SHP77 treated with DMSO at 0.1 percent for 48 hours (cell line): ENCODE measurements at regions not wholly inside any gene's neighbourhood (a gene's known extent, or its start where the extent isn't known, plus 50 kb on each side); places are given as distances from the start of the nearest gene placed in this dataset.

Experiments used
- DNase-seq: peaks from one replicate; lab custom pipeline; 2025; lab: John Stamatoyannopoulos, UW

DNA sequence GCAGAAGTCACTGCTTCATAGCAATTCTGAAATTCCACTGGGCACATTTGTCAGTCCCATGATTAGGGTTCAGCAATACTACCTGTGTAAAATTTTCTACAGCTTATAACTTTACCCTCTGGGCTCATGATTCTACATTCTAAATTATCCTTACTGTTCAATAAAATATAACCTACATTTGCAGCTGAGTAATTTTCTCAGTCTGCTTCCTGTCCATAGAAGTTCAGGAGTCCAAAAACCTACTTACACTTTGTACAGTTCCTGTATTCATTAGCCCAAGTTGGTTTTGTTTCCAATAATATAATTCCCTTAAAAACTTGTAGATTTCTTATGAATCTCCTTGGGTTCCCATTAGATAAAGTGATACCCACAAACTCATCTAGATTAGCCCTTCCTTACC lies 295.3 kb downstream of the SP3 start:
- DNase-seq = no peak

DNA sequence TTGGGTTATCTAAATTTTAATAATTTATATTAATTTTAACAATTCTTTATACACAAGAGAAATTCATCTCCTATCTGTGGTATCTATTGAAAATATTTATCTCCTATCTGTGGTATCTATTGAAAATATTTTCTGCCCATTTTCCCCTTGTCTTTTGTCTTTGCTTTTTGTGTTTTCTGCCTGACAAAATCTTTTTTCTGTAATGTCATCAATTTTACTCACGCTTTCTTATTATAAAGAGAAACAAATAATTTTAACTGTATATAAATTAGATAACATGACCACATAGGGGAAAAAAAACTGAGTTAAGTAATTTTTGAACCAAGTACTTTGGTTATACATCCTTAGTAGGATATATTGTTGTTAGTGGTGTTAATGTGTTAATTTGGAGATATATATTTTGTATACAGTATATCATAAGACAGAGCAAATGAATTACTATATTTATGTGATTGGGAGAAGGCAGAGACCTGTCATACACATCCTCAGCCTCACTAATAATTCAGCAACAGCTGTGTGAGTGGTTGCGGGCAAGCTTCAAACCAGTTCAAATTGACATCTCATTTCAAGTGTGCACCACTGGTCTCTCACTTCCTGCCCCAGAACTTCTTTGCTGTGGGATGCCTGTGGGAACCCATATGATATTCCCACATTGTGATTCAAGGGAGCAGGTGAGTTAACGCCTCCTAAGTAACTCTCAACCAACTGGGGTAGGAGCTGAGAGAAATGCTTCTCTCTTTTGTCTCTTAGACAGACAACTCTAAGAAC lies 292.4 kb downstream of the SP3 start:
- no peak for DNase-seq

DNA sequence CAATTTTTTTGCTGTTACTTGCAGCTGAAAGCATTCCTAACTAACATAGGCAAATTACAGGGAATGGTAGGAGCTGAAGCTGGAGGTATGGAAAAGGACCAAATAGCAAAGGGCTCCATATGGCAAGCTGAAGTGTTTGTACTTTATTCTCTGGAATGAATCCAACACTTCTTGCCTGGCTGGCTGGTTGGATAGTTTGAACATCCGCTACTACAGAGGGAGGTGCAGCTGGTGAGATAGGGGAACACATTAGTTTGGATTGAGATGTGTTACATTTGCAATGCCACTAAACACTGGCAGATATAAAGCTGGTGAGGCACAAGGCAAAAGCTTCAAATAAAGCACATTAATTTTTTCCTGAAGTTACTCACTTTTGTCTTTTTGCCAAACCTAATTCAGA lies 291.5 kb downstream of the SP3 start:
- no peak for DNase-seq

DNA sequence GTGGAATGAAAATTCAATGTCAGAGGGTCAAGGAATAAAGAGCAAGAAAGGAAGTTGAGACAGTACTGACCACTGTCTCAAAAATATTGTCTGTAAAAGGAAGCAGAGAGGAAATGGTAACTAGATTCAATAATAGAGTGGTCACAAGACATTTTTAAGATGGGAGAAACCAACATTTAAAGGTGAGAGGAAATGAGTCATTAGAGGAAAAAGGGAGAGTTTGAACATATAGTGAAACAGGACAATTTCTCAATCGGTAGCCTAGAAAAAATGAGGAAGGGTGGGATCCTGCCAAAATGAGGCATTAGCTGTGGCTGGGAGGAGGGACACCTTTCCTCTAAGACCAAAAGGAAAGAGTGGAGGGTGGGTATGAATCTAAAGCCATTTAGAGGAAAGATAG lies 288.5 kb downstream of the SP3 start:
- DNase-seq = no peak

DNA sequence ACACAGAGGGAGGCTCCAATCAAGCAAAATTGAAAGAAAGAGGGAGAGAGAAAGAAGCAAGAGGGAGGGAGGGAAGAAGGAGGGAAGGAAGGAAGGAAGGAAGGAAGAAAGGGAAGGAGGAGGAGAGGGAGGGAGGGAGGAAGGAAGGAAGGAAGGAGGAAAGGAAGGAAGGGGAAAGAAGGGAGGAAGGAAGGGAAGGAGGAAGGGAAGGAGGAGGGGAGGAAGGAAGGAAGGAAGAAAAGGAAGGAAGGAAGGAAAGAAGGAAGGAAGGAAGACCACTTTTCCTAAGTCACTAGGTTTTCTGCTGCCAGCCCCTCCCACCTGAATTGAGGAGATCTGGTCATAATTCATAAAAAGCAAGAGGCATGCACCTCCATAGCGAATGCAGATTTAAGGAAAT lies 287.0 kb downstream of the SP3 start:
- no peak for DNase-seq

DNA sequence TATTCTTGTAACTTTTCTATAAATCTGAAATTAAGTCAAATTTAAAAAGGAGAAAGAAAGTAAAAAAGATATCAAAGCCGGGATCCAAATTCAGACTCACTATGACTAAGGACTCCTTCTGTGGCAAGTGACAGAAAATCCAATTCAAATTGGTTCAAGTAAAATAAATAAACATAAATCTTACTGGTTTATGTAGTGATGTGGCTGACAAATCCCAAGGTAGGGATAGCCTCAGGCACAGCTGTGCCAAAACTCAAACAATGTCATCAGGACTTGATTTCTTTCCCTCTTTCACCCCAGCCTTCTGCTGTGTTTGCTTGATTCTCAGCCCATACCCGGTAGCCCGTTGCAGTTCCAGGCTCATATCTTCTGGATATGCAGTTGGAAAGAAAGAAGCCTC lies 284.6 kb downstream of the SP3 start:
- DNase-seq = no peak

DNA sequence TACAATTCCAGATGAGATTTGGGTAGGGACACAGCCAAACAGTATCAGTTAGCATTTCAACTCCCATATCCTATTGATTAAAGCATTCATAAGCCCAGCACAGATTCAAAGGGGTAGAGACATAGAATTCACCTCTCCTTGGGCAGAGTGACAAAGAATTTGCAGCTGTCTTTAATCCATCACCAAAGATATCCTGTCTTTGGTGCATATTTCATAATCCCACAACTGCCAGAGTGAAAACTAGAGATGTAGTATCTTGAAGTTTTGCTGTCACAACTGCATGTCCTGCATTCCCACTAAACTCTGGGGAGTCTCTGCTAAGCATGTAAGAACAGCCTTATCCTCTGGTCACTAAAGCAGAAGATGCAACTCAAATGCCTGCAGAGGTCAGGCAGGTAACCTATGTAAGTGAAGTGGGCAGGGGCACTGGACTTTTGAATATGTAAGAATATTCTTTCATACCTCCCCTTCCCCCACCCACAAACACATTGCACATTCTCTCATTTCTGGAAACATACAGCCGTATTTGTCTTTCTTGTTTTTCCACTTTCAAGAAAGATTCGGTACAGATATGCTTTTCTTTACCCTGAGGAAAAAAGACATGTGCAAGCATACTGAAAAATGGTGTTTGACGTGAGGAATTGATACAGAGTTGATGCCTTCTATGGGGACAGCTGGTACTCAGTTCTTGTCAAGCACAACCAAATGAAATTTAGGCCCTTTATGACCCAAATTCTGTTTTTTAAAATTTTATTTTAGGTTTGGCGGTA lies 283.1 kb downstream of the SP3 start:
- no peak for DNase-seq

DNA sequence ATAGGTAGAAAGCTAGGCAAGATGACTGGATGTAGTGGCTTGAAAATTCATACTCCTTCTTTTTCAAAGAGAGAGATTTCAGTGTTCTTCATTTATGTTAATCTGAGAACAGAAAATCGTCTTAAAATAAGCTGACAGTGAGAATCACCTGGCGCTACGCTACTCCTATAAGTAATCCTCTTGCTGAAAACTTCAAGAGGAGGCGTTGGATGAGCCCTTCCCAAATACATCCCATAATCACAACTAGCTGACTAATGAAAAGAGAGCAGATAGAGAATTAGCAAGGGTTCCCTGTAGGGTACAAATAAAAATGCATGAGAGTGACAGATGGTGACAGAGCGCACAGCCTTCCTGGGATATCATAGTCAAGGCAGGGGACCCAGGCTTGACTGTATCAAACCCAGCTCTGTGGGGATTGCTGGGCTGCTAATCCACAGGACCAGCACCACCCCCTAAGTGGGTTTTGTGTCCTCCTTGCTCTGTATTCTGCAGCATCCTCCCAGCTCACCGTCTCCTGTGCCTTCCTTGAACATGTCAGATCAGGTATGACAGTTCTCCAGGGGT lies 280.2 kb downstream of the SP3 start:
- no peak for DNase-seq

DNA sequence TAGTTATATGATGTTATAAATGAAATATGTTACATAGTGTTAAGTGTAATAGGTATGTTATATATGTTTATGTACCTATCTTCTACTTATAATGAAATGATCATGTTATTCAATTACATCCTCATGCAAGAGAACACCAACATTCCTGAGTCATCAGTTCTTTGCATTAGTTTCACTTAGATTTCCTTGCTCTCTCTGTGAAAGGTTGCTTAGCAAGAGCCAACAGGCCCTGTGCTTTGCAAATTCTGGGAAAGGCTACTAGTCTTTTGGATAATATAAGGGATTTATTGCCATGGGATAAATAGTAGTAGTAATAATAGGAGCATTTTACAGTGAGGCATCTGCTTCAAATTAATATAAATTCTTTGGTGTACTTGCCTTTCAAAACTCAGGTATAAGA lies 274.8 kb downstream of the SP3 start:
- DNase-seq = no peak

DNA sequence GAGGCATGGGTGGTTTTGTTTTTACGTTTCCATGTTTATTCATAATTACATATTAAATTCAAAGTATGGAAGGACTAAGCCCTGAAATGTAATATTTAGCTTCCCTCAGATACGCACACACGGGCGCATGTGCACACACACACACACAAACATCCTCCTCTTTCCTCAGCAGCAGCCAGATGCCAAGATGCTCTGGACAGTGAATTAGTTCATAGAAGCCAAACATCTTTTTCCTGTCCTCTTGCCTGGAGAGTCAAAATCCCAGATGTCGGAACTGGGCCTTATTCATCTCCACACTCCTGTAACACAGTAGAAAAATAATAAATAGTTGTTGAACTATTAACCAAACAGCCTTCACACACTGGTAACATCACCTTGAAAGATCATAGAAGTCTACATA lies 273.1 kb downstream of the SP3 start:
- DNase-seq = no peak

DNA sequence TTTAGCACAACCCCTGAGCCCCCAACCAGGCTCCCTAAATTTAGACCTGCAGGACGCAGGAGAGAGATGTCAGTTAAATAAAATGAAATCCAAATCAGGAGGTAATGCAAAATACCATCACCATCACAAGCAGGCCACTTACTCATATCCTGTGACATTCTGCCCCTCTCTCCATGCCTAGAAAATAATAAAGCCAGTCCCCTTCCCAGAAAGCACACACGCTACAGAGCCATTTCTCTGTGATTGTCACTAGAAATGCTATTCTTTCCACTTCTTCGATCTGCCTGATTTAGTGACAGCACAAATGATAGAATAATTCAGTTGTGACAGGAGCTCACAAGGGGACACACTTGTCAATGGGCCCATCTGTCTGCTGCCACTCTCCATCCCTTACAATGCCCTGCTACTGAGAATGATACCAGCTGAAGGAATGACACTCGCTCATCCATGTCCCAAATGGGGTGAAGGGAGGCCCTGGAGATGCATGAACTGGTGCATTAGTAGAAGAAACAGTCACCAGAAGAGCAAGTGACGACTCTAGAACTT lies 272.1 kb downstream of the SP3 start:
- DNase-seq = no peak

DNA sequence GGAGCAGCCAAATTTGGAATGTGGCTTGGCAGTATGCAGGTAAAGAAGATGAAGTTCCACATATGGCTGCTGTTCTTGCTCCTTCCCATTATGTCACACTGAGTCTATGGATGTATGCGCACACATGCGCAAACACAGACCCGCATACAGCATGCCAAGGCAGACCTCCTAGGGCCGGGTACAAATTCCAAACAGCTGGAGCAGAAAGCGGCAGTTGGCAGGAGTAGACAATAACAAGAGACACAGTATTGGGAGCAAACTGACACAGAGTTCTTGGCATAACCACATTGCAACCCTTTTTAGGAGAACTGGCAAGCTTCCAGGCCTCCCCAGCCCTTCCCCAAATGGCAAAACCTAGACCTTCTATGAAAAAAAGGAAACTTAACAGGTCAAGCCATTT lies 268.9 kb downstream of the SP3 start:
- no peak for DNase-seq

DNA sequence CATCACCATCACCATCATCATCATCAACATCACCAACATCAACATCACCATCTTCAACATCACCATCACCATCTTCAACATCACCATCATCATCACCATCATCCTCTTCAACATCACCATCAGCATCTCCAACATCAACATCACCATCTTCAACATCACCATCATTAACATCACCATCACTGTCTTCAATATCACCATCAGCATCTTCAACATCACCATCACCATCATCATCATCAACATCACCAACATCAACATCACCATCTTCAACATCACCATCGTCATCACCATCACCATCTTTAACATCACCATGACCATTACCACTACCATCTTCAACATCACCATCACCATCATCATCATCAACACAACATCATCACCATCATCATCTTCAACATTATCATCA lies 267.2 kb downstream of the SP3 start:
- DNase-seq = no peak

DNA sequence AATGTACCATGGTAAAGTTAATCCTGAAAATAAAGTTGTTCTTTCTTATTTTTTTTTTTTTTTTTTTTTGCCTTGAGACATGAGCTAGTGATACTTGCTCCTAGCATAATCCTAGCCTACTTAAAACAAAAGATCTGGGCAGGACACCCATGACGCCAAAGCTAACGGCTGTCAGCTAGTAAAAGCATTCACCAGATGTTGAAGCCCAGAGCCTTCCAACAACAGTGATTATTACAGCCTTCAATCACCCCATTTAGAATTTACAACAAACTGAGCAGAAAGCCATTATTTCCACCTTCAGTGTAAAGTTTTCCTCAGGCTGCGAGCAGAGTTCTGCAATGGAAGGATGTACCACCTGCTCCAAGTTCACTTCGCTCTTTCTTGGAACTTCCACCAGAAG lies 259.5 kb downstream of the SP3 start:
- no peak for DNase-seq

DNA sequence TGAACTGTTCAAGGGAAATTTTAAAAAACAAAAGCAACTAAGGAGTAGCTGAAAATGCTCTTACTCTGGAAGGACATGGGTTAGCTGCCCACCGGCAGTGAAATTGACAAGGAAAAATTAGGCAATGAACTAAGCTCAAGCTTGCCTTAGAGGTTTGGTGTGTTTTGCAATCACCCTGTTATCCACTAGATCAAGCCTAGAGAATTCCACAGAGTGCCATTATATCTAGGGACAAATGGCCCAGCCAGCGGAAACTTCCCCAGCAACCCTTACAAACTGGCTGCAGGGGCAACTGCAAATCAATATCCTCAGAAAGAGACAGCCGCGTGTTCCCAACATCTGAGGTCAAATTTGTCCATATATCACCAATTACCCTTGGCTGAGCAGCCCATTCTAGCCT lies 258.2 kb downstream of the SP3 start:
- no peak for DNase-seq

DNA sequence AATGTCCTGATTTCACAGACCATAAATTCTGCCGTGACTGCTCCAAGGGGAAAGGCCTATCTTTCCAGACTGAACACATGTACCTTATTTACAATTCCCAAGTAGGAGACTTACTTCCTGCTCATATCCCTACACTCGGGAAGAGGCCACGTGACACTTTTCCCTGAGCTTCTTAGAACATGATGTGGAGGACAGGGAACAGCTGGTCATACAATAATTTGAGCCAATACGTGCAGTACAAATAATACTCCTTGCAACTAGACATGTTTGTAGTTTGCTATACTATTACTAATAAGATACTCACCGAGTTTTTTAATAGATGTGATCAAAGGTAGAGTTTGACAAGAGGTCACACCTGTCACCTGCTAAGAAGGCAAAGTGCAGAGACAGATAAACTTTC lies 256.4 kb downstream of the SP3 start:
- no peak for DNase-seq

DNA sequence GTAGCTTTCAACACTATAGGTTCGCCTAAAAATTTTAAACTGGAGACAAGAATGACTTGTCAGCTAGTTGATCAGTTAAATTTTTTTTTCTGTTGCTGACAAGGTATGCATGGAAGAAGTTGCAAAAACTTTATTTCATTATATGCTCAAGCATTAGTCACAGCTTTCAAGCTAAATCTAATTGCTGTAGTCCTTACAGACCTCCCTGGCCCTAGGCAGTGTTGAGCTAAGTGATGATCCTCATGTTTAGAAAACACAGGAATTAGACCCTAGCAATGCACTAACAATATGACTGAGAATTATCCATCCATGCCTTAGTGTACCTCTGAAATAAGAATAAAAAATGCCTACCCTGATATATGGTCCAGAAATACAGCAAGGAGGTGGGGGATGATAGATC lies 253.4 kb downstream of the SP3 start:
- DNase-seq = no peak

DNA sequence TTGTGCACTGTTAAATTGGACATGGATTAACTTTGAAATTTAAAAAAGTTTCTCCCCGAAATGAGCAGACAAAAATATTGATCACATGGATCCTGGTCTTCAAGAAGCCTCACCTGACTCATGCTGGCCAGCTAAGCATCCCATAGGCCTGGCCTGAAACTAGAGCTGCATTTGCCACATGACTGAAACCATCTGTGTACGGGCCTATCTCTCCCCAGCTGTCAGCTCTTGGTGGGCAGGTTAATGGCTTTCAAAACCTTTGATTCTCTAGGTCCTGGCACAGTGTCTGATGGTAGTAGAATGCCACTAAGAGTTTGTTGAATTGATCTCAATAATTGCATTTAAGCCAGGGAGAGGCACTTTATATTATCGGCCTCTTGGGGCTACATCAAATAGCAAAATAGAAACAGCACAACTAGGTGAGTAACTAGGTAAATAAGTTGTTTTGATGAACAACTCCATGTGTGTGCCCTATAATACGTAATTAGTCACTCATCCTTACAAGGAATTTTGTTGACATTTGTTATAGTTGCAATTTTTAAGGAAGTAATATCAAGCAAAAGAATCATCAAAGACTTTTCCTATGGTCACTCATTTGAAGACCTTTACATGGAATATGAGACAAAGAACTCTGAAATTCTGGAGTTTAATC lies 251.1 kb downstream of the SP3 start:
- no peak for DNase-seq

DNA sequence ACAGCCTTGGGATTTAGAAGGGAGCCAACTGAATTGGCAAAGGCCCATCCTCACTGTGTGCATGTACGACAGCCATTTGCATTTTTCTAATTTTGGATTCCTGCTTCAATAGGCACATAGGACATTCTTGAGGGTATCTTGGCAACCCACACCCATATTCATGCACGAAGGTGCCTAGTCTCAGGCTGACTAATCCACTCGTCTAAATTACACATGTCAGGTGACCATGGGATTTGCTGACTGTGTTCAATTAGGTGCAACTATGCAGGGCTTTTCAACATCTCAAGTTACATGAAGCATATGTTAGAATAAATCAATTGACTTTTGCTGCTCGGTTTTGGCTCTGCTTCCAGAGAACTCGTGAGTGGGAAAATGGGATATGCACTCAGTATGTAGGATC lies 249.7 kb downstream of the SP3 start:
- DNase-seq = no peak

DNA sequence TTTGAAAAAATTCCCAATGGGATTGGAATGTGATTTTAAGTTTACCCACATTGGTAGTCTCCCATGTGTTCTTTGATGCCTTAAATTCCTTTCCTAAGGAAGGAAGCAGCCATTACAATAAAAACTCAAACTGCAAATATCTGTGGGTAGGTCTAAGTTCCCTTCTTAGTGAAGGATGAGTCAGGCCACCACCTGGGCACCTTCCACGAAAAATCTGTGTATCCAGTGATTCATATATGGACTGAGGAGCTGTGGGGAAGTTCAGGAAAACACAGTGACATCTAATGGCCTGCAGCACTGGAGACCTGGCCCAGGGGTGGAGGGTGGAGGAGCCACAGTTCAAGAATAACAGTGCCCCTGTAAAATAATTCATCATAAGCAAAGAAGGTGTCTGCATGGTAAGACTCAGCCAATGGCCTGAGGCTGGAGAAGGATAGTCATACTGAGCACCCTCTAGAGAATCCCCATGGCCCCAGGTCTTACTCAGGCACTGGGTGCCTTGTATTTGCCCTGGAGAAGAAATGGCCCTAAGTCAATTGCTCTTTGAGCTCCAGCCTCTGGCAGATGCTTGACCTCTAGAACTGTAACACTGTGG lies 248.6 kb downstream of the SP3 start:
- DNase-seq = no peak

DNA sequence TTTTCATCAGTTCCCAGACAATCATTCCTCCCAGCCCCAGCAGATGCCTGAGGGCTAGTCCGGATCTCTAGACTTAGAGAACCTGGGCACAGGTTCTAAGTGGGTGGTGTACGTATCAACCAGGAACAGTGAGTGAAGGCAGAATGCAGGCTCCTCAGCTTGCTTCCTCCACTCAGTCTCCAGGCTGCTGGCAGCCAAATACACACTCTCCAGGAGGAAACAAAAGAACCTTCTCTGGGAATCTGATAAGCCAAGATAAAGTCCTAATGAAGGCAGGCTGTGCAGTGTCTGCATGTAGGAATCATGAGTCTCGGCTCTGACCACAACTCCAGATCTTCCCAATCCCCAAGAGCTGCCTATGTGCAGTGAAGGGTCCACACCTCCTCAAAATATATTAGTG lies 245.7 kb downstream of the SP3 start:
- DNase-seq = no peak

DNA sequence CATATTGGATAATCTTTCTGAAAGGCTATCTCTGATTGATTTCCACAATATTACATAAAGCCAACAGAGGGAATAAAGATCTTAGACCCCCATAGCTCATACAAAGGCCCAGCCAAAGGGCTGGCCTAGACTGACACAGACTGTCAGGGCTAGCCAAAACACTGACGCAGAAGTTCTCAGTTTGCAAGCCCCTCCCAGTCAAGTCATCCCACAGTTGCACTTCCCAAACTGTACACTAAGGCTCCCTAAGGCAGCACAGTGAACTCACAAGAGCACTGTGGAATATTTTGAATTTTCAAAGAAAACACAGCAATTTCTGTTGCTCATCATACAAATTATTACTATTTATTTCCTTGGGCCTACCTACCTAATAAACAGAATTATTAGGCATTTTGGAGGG lies 244.9 kb downstream of the SP3 start:
- DNase-seq = no peak
